HCT116 (cell line): ENCODE measurements at regions not wholly inside any gene's neighbourhood (a gene's known extent, or its start where the extent isn't known, plus 50 kb on each side); places are given as distances from the start of the nearest gene placed in this dataset.

Experiments used
- ATAC-seq: fragments of 200-7000 bp; cut with Tn5 transposase; 2 replicates; pipeline ENCODE4 v1.9.1; 2020; ENCODE audit warnings: mild to moderate bottlenecking, moderate library complexity
- BruUV-seq: library from RNA; stranded (reverse); fragments of 400-500 nt; replicated peaks from 2 replicates; lab custom pipeline; 2021; lab: Mats Ljungman, UMichigan
- CTCF ChIA-PET: fragments of 300-600 bp; sonication (Branson Sonifier 250); formaldehyde crosslinking; loops from one replicate; lab custom pipeline; 2021; ENCODE audit warnings: antibody characterized with exemption; lab: Charles Lee
- POLR2A ChIA-PET: fragments of 300-600, 350-600 bp; sonication (Branson Sonifier 250); formaldehyde crosslinking; loops from one replicate; lab custom pipeline; 2021; ENCODE audit warnings: antibody characterized with exemption; lab: Charles Lee
- RAD21 ChIA-PET, 2 experiments: fragments of 300-600 bp; sonication (Branson Sonifier 250); formaldehyde crosslinking; loops; one replicate each; lab custom pipeline; 2023; ENCODE audit warnings: low total read pairs in 2 of 2; ENCODE audit not compliant: uncharacterized antibody in 2 of 2, unreplicated experiment in 2 of 2, low non-redundant PET in 1 of 2; lab: Charles Lee
- DNase-seq: peaks from one replicate; pipeline ENCODE4 v3.0.0-alpha.2; 2010; ENCODE audit warnings: low read depth, low spot score
- H2AFZ ChIP-seq: fragments of 200-600 bp; shearing (Covaris generic), sonication (generic); 2 replicates; pipeline ENCODE4 v1.6.1; 2017; ENCODE audit warnings: low read depth, mixed run types, mixed read lengths, antibody characterized with exemption, low read length; ENCODE audit not compliant: poor library complexity, severe bottlenecking
- H3K27ac ChIP-seq: 2 replicates; pipeline ENCODE4 v1.5.1; 2012; ENCODE audit warnings: low read depth, low read length
- H3K27me3 ChIP-seq: fragments of 200-600 bp; sonication (generic); 2 replicates; pipeline ENCODE4 v1.6.1; 2016; ENCODE audit warnings: mixed run types, low read length, mixed read lengths; ENCODE audit not compliant: insufficient read depth
- H3K36me3 ChIP-seq, 2 experiments: fragments of 200-500 bp in 1 of 2; fragments of 200-600 bp in 1 of 2; sonication (Bioruptor generic) in 1 of 2; sonication (generic) in 1 of 2; 2 replicates each; pipeline versions ENCODE4 v1.5.1 to v1.6.1; 2014 to 2016; ENCODE audit warnings: low read length in 2 of 2, inconsistent platforms in 1 of 2, mixed read lengths in 1 of 2, mixed run types in 1 of 2; ENCODE audit not compliant: insufficient read depth in 2 of 2, control insufficient read depth in 1 of 2
- H3K4me1 ChIP-seq, 2 experiments: fragments of 200-600 bp in 1 of 2; sonication (generic) in 1 of 2; 2 replicates each; pipeline versions ENCODE4 v1.5.1 to v1.6.1; 2012 to 2017; ENCODE audit warnings: low read length in 2 of 2, inconsistent platforms in 1 of 2, mild to moderate bottlenecking in 1 of 2, mixed read lengths in 1 of 2, mixed run types in 1 of 2, moderate library complexity in 1 of 2; ENCODE audit not compliant: insufficient read depth in 2 of 2, control insufficient read depth in 1 of 2
- H3K4me2 ChIP-seq: fragments of 200-600 bp; sonication (generic); 2 replicates; pipeline ENCODE4 v1.6.1; 2017; ENCODE audit warnings: mixed run types, low read length, mixed read lengths
- H3K4me3 ChIP-seq, 2 experiments: fragments of 200-600 bp in 1 of 2; sonication (generic) in 1 of 2; replicated peaks in 1 of 2; 2 replicates each; pipeline ENCODE4 v1.5.1; 2011 to 2016; ENCODE audit warnings: low read length in 2 of 2, control low read depth in 1 of 2, low read depth in 1 of 2, mild to moderate bottlenecking in 1 of 2, mixed read lengths in 1 of 2, mixed run types in 1 of 2
- H3K79me2 ChIP-seq: fragments of 200-600 bp; sonication (generic); 2 replicates; pipeline ENCODE4 v1.6.1; 2017; ENCODE audit warnings: mild to moderate bottlenecking, mixed run types, low read length, moderate library complexity, mixed read lengths; ENCODE audit not compliant: insufficient read depth
- H3K9ac ChIP-seq: fragments of 200-600 bp; sonication (generic); 2 replicates; pipeline ENCODE4 v1.6.1; 2016; ENCODE audit warnings: low read length, mixed read lengths
- H3K9me2 ChIP-seq: fragments of 200-600 bp; sonication (generic), shearing (Covaris generic); 2 replicates; pipeline ENCODE4 v1.6.1; 2017; ENCODE audit warnings: mixed run types, mild to moderate bottlenecking, moderate library complexity; ENCODE audit not compliant: insufficient read depth
- H3K9me3 ChIP-seq, 2 experiments: fragments of 200-500 bp in 1 of 2; fragments of 200-600 bp in 1 of 2; sonication (Bioruptor generic) in 1 of 2; sonication (generic) in 1 of 2; 2 replicates each; pipeline ENCODE4 v1.6.1; 2014 to 2017; ENCODE audit warnings: low read length in 2 of 2, mixed read lengths in 2 of 2, inconsistent platforms in 1 of 2, low read depth in 1 of 2, mild to moderate bottlenecking in 1 of 2, mixed run types in 1 of 2, moderate library complexity in 1 of 2; ENCODE audit not compliant: control insufficient read depth in 1 of 2, insufficient read depth in 1 of 2
- H4K20me1 ChIP-seq: fragments of 200-600 bp; sonication (generic), shearing (Covaris generic); 2 replicates; pipeline ENCODE4 v1.6.1; 2017; ENCODE audit warnings: mixed run types, mild to moderate bottlenecking, moderate library complexity; ENCODE audit not compliant: insufficient read depth
- CBX3 ChIP-seq: IDR thresholded peaks from 2 replicates; pipeline ENCODE4 v1.6.1; 2012; ENCODE audit warnings: low read depth
- CEBPB ChIP-seq: IDR thresholded peaks from 2 replicates; pipeline ENCODE4 v1.6.1; 2012; ENCODE audit warnings: low read depth
- EGR1 ChIP-seq: IDR thresholded peaks from 2 replicates; pipeline ENCODE4 v1.6.1; 2012; ENCODE audit warnings: low read depth
- ELF1 ChIP-seq: IDR thresholded peaks from 2 replicates; pipeline ENCODE4 v1.6.1; 2012; ENCODE audit warnings: low read depth, borderline replicate concordance
- EZH2 ChIP-seq: fragments of 200-600 bp; sonication (generic); IDR thresholded peaks from 2 replicates; pipeline ENCODE4 v1.6.1; 2017; ENCODE audit warnings: antibody characterized with exemption, mixed run types
- FOSL1 ChIP-seq: IDR thresholded peaks from 2 replicates; pipeline ENCODE4 v1.6.1; 2012; ENCODE audit warnings: low read depth
- JUND ChIP-seq: IDR thresholded peaks from 2 replicates; pipeline ENCODE4 v1.6.1; 2012
- MAX ChIP-seq: IDR thresholded peaks from 2 replicates; pipeline ENCODE4 v1.6.1; 2012
- POLR2AphosphoS5 ChIP-seq: IDR thresholded peaks from 2 replicates; pipeline ENCODE4 v1.6.1; 2011; ENCODE audit warnings: mild to moderate bottlenecking, low read depth, low read length, moderate library complexity
- RAD21 ChIP-seq: IDR thresholded peaks from 2 replicates; pipeline ENCODE4 v1.6.1; 2012; ENCODE audit warnings: low read depth, mild to moderate bottlenecking
- REST ChIP-seq: IDR thresholded peaks from 2 replicates; pipeline ENCODE4 v1.6.1; 2012; ENCODE audit warnings: low read depth
- SIN3A ChIP-seq: IDR thresholded peaks from 2 replicates; pipeline ENCODE4 v1.6.1; 2012; ENCODE audit warnings: low read depth
- SP1 ChIP-seq: IDR thresholded peaks from 2 replicates; pipeline ENCODE4 v1.6.1; 2012; ENCODE audit warnings: low read depth
- SRF ChIP-seq: IDR thresholded peaks from 2 replicates; pipeline ENCODE4 v1.6.1; 2012; ENCODE audit warnings: low read depth
- TCF7L2 ChIP-seq: IDR thresholded peaks from 2 replicates; pipeline ENCODE4 v1.7.0; 2011; ENCODE audit warnings: borderline replicate concordance, inconsistent platforms; ENCODE audit not compliant: insufficient read depth, insufficient read length; ENCODE audit errors: extremely low read depth
- ZNF274 ChIP-seq: fragments of 200-500 bp; sonication (Bioruptor generic); IDR thresholded peaks from 2 replicates; pipeline ENCODE4 v1.6.1; 2014; ENCODE audit warnings: mild to moderate bottlenecking, low read depth, low read length, inconsistent platforms
- intact Hi-C: fragments of 100-400 bp; cut with micrococcal nuclease; formaldehyde crosslinking; loops from 2 replicates; pipeline ENCODE4 v1.10.0; 2022
- TF ChIP-seq, protein P1 (sequence below): IDR thresholded peaks from 2 replicates; pipeline ENCODE4 v1.6.1; 2012

DNA sequence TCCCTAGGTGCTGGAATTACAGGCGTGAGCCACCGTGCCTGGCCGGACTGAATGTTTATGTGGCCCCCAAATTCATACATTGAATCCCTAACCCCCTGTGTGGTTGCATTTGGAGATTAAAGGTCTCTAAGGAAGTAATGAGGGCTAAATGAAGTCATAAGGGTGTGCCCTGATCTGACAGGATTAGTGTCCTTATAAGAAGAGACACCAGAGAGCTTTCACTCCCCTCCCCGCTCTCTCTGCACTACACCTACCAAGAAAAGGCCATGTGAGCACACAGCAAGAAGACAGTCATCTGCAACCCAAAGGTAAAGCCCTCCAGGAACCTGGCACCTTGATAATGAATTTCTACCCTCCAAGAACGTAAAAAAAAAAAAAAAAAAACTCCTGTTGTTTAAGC is 212.1 kb upstream of the CAND1 start (continued):
- TF ChIP-seq TCF7L2 (no peak), ZNF274 (no peak), CEBPB (no peak), EZH2 (no peak), FOSL1 (no peak)

DNA sequence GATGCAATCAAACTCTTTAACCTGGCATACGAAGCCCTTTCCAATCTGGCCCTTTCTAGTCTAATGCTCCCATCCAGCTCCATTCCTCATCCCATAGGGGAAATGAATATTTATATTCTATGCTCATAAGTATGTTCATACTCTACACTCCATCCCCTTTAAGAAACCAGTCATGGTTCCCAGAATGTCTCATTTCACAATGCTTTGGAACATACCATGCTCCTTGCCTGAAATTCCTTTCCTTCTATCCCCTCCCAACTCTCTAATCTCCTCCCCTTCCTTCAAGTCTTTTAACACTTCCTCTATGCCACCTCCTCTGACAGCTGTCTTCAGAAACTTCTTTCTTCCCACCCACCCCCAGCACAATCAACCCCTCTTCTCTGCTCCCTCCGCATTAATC is 207.0 kb upstream of the CAND1 start:
- TF ChIP-seq JUND (no peak), EZH2 (no peak), FOSL1 (no peak), SP1 (no peak), SRF (no peak), REST (no peak), POLR2AphosphoS5 (no peak), SIN3A (no peak), ELF1 (no peak), RAD21 (no peak), ZNF274 (no peak), CBX3 (no peak), EGR1 (no peak), MAX (no peak)
- TF ChIP-seq, protein P1, sequence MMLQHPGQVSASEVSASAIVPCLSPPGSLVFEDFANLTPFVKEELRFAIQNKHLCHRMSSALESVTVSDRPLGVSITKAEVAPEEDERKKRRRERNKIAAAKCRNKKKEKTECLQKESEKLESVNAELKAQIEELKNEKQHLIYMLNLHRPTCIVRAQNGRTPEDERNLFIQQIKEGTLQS, result no peak
- ChIA-PET POLR2A (no interaction called here), CTCF (no interaction called here), RAD21 (no interaction called here)
- Histone ChIP-seq H3K4me1 (no peaks in the 10 kb centered on the region), H2AFZ (no peak overlapping the region), H3K9me3 (no peaks in the 10 kb centered on the region), H3K27me3 (peaks cover 63% of the 10 kb centered on the region), H3K27ac (no peak overlapping the region), H4K20me1 (no peaks in the 10 kb centered on the region; the same call in 1 of the 2 replicates), H3K9me2 (no peaks in the 10 kb centered on the region), H3K4me3 (no peak overlapping the region), H3K4me2 (no peak overlapping the region), H3K36me3 (no peaks in the 10 kb centered on the region), H3K9ac (no peak overlapping the region), H3K79me2 (no peaks in the 10 kb centered on the region)
- intact Hi-C loops, result no loop called here
- DNase-seq (no peak), ATAC-seq (no peak)
- BruUV-seq, result no TSS peak
